Type B pancreatic cell (in vitro differentiated cells): ENCODE measurements at regions not wholly inside any gene's neighbourhood (a gene's known extent, or its start where the extent isn't known, plus 50 kb on each side); places are given as distances from the start of the nearest gene placed in this dataset.

ENCODE experiments used
- DNase-seq: peaks from one replicate; pipeline ENCODE4 v3.0.0; 2021; ENCODE audit warnings: mixed read lengths; ENCODE audit not compliant: unreplicated experiment; ENCODE audit errors: extremely low spot score
- H3K27ac Mint-ChIP-seq: 2 replicates; pipeline ENCODE4 v1.8.0; 2021; ENCODE audit warnings: mild to moderate bottlenecking, mixed read lengths
- H3K27me3 Mint-ChIP-seq: 2 replicates; pipeline ENCODE4 v1.8.0; 2021; ENCODE audit warnings: mixed read lengths
- H3K36me3 Mint-ChIP-seq: 2 replicates; pipeline ENCODE4 v1.8.0; 2021; ENCODE audit warnings: mixed read lengths
- H3K4me1 Mint-ChIP-seq: one replicate; pipeline ENCODE4 v1.8.0; 2021; ENCODE audit warnings: mixed read lengths; ENCODE audit not compliant: unreplicated experiment
- H3K4me3 Mint-ChIP-seq: 2 replicates; pipeline ENCODE4 v1.8.0; 2021; ENCODE audit warnings: mild to moderate bottlenecking, mixed read lengths
- H3K9me3 Mint-ChIP-seq: 2 replicates; pipeline ENCODE4 v1.8.0; 2021; ENCODE audit warnings: mixed read lengths
- CTCF ChIP-seq: fragments of 200-600 bp; sonication (generic); conservative IDR thresholded peaks from 2 replicates; pipeline ENCODE4 v1.5.0; 2021; ENCODE audit warnings: antibody characterized with exemption, mild to moderate bottlenecking

DNA sequence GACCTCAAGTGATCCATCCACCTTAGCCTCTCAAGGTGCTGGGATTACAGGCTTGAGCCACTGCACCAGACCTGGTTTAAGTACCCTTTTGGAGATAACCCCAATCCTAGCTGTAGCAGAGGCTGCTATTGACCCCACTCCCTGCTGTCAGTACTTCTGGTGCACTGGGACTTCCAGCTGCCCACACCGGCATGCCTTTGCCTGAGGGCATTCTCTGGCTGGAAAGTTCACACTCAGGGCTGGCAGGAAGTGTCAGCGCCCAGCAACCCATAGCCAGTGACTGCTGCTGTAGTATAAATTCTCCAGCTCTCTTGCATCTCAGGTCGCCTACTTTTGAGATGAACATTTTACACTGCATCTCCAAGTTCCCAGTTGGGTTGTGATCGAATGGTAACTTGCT, 75.3 kb downstream of the UTRN start:
- H3K27ac Mint-ChIP-seq = no peak overlapping the region
- no peak overlapping the region for H3K4me3 Mint-ChIP-seq
- no peaks in the 10 kb centered on the region for H3K9me3 Mint-ChIP-seq
- TF ChIP-seq CTCF = no peak
- DNase-seq = no peak
- peaks cover 19% of the 10 kb centered on the region for H3K4me1 Mint-ChIP-seq
- no peaks in the 10 kb centered on the region for H3K27me3 Mint-ChIP-seq
- H3K36me3 Mint-ChIP-seq = peaks cover 8% of the 10 kb centered on the region

DNA sequence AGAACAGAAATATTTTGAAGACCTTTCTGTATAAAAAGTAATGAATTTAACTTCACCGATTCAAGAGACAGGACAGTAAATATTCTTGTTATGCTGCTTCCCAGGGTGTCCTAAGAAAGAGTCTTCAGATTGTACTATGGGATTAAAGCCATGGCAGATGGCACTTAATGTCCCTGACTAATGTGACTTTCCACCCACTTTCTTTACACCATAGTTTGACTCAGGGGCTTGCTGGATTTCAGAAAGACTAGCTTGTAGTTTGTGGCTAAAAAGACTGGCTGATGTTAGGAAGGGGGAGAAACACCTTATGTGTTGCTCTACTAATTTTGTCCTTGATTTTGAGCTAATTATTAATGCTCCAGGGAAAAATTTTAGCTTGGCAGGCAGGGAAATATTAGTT, 75.9 kb downstream of the UTRN start:
- H3K4me1 Mint-ChIP-seq = peaks cover 19% of the 10 kb centered on the region
- H3K27ac Mint-ChIP-seq = no peak overlapping the region
- no peak for TF ChIP-seq CTCF
- H3K36me3 Mint-ChIP-seq = peaks cover 9% of the 10 kb centered on the region
- H3K9me3 Mint-ChIP-seq = no peaks in the 10 kb centered on the region
- H3K27me3 Mint-ChIP-seq = no peaks in the 10 kb centered on the region
- no peak overlapping the region for H3K4me3 Mint-ChIP-seq
- DNase-seq = no peak

GRCh38 chr6:144362042-144363018, 77.2 kb downstream of the UTRN start:
- peaks cover 9% of the 10 kb centered on the region for H3K36me3 Mint-ChIP-seq
- no peak overlapping the region for H3K4me3 Mint-ChIP-seq
- no peak for TF ChIP-seq CTCF
- peaks cover 19% of the 10 kb centered on the region for H3K4me1 Mint-ChIP-seq
- no peak for DNase-seq
- no peaks in the 10 kb centered on the region for H3K27me3 Mint-ChIP-seq
- no peak overlapping the region for H3K27ac Mint-ChIP-seq
- no peaks in the 10 kb centered on the region for H3K9me3 Mint-ChIP-seq

DNA sequence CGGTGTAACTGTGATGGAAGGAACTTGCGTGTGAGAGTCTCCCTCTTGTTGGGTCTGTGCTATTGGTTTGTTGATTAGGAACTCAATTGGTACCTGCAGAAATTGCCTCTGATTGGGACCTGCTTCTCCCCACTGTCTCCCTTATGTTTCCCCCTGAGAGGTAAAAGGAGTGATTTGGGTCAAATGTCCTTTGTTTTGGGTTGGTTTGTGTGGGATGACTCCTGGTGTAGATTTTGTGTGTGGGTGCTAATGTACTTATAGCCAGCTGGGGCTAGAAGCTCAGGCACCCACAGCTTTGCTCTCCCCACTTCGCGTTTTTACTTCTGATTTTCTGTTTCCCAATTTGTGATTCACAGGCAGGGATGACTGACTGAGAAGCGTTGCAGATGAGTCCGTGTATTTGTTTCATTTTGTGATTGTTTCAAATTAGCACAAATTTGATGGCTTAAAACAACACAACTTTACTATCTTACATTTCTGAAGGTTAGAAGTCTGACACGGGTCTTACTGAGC, 79.1 kb downstream of the UTRN start:
- no peak overlapping the region for H3K4me3 Mint-ChIP-seq
- H3K9me3 Mint-ChIP-seq = no peaks in the 10 kb centered on the region
- H3K27ac Mint-ChIP-seq = no peak overlapping the region
- peaks cover 19% of the 10 kb centered on the region for H3K4me1 Mint-ChIP-seq
- TF ChIP-seq CTCF = no peak
- DNase-seq = no peak
- H3K27me3 Mint-ChIP-seq = no peaks in the 10 kb centered on the region
- H3K36me3 Mint-ChIP-seq = peaks cover 9% of the 10 kb centered on the region

GRCh38 chr6:144364782-144365181, 79.6 kb downstream of the UTRN start:
- H3K36me3 Mint-ChIP-seq = peaks cover 12% of the 10 kb centered on the region
- H3K4me1 Mint-ChIP-seq = peaks cover 19% of the 10 kb centered on the region
- DNase-seq = no peak
- TF ChIP-seq CTCF = no peak
- no peaks in the 10 kb centered on the region for H3K9me3 Mint-ChIP-seq
- no peak overlapping the region for H3K4me3 Mint-ChIP-seq
- H3K27ac Mint-ChIP-seq = no peak overlapping the region
- H3K27me3 Mint-ChIP-seq = no peaks in the 10 kb centered on the region
